IPS-NIHi11 (cell line): ENCODE measurements at regions not wholly inside any gene's neighbourhood (a gene's known extent, or its start where the extent isn't known, plus 50 kb on each side); places are given as distances from the start of the nearest gene placed in this dataset.
A peak's percentile ranks its signal among the peaks of the same experiment; 100 is the strongest.
"Not testable (repeated sequence)": the region's sequence is repeated elsewhere in the genome, so short reads cannot be mapped to it uniquely, and the experiment has no call there.

ENCODE experiments used
- DNase-seq: peaks from one replicate; pipeline ENCODE4 v3.0.0; 2012; ENCODE audit warnings: mixed read lengths, low spot score

DNA sequence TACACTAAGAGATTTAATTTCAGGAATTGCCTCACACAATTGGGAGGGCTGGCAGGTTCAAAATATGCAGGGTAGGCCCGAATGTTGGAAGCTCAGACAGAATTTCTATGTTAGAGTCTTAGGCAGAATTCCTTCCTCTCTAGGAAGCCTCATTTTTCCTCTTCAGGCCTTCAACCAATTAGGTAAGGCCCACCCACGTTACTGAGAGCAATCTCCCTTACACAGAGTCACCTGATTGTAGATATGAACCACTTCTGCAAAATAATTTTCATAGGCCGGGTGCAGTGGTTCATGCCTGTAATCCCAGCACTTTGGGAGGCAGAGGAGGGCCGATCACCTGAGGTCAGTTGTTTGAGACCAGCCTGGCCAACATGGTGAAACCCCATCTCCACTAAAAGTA is 50.2 kb upstream of the HIVEP1 start:
- no peak for DNase-seq

DNA sequence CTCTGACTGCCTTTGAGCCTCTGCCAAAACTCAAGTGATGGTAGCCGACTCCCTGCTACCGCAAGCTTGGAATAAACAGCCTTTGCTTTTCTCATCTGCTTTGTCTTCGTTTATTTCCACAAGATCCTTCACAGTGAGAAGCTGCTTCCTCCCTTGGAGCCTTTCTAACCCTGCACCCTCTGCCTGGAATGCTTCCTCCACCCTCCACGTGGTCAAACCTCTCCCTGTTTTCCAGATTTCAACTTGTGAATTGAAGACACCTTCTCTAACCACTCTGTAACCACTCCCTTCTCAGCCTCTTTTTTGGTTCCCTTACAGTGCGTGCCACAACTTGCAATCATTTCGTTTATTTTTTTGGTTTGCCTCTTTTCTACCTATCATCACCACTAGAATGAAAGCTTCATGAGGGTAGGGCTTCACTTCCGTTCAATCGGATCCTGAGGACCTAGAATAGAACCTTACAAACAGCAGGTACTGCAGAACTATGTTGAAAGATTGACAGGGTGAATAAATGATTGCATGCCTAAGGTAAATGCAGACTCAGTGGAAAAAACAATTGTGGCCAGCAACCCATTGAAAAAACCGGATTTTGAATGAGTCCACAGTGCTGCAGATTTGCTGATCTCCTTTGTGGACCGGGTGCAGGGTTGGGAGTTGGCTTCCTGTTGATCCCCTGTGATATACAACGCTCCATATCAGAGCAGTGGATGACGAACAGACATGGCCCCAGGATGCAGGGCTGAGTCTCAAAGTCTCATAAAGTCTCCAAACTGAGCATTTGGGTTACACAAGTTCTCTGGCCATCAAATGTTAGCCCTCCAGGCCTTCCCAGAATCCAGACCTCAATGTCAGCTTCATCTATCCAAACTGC is 51.0 kb upstream of the HIVEP1 start:
- DNase-seq, result no peak

DNA sequence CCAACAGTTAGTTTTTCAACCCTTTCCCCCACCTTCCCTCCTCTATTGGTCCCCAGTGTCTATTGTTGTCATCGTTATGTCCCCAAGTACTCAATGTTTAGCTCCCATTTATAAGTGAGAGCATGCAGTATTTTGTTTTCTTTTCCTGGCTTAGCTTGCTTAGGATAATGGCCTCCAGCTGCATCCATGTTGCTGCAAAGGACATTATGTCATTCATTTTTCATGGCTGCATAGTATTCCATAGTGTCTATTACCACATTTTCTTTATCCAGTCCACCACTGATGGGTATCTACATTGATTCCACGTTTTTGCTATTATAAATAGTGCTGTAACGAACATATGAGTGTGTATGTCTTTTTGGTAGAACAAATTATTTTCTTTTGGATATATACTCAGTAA is 55.3 kb upstream of the HIVEP1 start:
- DNase-seq, result no peak

DNA sequence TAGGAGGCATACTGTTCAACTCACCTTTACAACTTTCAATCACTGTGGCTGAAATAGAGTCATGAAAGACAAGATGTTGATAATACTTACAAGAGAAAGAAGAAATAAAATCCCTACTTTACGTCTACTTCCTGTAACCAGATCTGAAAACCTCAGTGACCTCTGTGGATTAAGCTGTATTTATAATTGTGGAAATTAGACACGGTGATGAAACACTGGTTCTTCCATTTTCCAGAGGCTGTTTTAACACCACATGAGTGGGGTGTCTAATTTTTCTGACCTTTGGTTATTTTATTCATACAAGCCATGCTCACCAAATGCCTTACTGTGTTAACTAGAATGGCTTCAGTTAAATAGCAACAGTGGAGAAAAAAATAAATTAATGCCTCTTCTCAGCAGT is 58.5 kb upstream of the HIVEP1 start:
- DNase-seq, result no peak

DNA sequence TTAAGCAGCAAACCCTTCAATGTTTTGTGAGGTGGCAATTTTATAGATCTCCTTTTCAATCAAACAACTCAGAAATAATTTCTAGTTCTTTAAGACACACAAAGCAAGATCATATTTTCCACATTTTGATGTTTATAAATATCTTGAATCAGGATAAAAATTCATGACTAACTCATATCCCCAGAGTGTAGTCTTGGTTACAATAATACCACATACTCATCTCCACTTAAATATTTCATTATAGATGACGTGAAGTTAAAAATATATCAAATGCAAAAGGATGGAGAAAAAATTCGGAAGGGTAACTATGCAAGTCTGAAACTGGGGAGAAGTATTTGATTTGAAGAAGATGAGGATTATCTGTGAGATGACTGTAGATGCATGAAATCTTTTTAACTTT is 59.8 kb upstream of the HIVEP1 start:
- no peak for DNase-seq

DNA sequence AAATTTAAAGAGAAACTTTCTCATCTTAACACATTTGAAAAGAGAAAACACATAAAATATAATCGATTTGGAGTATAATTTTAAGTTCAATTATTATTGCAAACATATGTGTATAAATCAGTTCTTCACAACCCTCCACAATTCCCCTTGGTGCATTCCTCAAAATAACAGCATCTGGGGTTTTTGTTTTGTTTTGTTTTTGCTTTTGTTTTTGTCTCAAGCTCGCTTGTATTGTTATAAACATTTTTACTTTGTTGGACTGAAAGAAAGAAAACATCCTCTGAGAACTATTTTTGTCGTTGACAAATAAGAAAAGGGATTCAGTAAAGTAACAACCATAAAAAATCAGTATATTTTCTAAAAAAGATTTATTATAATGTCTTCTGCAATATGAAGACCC is 60.2 kb upstream of the HIVEP1 start:
- DNase-seq, result no peak

DNA sequence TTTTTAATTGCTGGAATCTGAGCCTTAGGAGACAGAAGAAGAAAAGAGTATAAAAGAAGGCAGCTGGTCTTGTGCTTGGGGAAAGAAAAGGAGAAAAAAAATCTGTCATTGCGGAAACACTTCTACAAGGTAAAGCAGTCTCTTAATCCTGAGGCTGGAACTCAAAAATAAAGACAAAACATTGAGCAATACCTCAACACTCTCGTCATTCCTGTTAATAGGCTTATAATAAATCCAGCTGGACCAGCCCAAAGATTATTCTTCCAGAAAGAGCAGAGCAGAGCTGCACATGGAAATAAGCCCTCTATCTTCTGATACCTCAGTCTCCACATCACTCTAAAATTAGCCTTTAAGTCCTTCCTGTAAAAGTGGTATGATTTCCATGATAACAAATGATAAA is 62.0 kb upstream of the HIVEP1 start:
- DNase-seq, result no peak

GRCh38 chr6:11947575-11947974 is 64.5 kb upstream of the HIVEP1 start:
- no peak for DNase-seq

DNA sequence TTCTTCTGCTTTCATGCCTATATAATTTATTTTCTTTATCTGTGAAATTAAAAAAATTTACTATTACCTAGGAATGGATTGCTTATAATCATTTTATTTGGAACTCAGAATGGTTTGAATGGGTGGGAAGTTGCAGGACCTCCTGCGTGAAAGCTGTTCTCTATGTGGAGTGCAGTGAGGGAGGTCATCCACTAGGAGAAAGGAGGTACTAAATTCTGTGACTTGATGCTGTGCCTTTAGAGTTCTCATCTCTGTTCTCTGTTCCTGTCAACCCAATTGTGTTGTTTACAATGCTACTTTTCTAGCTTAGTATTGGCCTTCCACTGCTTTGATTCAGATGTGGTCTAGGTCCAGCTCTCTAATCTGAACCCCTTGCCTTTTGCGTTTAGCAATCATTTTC is 65.0 kb upstream of the HIVEP1 start:
- DNase-seq, result peak; percentile 30

DNA sequence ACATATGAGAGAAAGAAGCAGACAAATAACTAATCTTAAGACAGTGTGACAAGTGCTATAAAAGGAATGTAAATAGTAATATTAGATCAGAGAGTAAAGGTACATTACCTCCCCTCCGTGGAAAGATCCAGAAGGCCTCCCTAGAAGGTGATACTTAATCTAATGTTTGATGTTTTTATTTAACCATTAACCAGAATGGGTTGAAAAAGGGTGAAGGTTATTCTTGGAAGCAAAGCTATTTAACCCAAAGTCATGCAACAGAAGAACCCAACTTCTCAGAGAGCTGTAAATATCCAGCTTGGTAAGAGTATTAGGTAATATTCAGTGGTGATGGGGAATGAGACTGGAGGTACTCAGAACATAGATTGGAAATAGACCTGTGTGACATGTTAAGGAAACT is 68.0 kb upstream of the HIVEP1 start:
- DNase-seq, result no peak

- no peak for DNase-seq
Measured at GRCh38 chr6:11943060-11943459, 69.1 kb upstream of the HIVEP1 start.

GRCh38 chr6:11942185-11942864 is 69.8 kb upstream of the HIVEP1 start:
- no peak for DNase-seq

DNA sequence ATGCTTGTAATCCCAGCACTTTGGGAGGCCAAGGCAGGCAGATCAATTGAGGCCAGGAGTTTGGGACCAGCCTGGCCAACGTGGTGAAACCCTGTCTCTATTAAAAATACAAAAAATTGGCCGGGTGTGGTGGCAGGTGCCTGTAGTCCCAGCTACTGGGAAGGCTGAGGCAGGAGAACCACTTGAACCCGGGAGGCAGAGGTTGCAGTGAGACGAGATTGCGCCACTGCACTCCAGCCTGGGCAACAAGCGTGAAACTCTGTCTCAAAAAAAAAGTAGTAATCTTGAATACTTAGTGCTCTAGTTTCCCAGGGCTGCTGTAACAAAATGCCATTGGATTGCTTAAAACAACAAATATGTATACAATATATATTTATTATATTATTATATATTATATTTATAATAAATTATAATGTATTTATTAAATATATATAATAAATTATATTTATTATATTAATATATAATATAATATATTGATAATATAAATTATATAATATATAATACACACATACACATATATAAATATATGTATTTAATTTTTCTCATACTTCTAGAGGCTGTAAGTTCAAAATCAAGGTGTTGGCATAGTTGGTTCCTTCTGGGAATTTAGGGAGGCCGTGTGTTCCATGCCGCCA is 71.5 kb upstream of the HIVEP1 start:
- DNase-seq, result not testable (repeated sequence)

DNA sequence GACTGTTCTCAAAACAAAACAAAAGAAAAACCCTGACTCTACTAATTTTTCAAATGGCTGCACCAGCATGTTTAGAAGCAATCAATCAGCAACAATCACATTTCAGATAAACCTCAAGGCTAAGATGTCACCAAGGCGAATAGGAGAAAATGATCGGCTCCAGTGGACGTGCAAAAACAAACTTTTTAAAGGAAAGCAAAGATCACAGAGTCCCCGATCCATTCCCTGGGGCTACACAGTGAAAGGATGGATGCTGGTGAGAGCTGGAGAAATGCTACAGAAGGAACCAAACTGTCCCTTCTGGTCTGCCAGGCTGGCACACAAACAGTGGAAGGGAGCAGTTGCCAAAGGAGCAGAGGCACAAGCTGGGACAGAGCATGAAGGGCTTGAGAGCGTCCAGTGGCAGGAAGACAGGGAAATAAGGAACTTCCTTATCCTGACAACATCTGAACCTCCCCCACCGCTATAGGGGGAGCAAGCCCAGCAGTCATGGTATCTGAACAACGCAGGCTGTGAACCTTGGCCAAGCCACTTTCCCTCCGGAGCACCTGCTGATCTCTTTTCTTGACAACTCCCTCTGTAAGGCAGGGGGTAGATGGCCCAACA is 73.7 kb upstream of the HIVEP1 start:
- peak; percentile 48 for DNase-seq

DNA sequence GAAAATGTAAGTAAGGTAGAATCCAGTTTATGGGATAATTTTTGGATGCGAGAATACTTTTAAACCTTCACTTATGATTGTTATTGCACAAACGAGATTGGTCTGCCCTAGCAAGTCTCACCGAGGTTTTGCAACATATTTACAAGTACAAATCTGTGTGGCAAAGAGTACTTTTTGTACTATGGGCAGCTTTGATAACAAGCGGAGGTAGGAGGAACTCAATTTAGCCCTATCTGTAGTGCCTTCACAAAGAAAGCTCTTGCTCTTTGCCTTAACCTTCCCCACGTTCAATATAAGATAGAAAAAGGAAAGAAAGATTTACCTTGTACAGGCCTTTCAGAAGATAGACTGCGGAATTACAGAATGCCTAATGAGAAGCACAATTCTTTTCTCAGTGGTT is 77.5 kb upstream of the HIVEP1 start:
- DNase-seq, result no peak

GRCh38 chr6:11932892-11933291 is 79.2 kb upstream of the HIVEP1 start:
- DNase-seq, result not testable (repeated sequence)

GRCh38 chr6:11931296-11932035 is 80.6 kb upstream of the HIVEP1 start:
- DNase-seq, result no peak

DNA sequence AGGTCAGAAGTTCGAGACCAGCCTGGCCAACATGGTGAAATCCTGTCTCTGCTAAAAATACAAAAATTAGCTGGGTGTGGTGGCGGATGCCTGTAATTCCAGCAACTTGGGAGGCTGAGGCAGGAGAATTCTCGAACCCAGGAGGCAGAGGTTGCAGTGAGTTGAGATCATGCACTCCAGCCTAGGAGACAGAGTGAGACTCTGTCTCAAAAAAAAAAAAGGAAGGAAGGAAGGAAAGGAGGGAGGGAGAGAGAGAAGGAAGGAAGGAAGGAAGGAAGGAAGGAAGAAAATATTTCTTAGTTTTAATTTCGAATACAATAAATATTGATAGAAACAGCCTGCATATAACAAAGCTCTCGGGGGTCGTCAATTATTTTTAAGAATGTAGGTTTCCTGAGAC is 81.3 kb upstream of the HIVEP1 start:
- not testable (repeated sequence) for DNase-seq

DNA sequence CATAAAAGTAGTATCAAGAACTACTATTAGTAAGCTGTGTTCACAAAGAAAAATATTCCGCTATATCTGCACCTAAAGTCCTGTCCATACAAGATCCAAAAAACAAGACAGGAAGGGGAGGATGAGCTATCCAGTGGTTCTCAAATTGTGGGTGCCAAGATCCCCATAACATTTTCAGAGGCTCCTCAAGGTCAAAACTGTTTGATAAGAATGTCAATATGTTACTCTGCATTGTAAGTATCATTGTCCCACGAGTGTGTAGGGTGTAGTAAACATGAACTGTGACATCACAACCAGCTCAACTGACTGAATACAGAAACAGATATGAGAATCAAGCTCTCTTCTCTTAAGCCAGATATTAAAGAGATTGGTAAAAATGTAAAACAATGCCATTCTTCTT is 81.9 kb upstream of the HIVEP1 start:
- DNase-seq, result no peak

DNA sequence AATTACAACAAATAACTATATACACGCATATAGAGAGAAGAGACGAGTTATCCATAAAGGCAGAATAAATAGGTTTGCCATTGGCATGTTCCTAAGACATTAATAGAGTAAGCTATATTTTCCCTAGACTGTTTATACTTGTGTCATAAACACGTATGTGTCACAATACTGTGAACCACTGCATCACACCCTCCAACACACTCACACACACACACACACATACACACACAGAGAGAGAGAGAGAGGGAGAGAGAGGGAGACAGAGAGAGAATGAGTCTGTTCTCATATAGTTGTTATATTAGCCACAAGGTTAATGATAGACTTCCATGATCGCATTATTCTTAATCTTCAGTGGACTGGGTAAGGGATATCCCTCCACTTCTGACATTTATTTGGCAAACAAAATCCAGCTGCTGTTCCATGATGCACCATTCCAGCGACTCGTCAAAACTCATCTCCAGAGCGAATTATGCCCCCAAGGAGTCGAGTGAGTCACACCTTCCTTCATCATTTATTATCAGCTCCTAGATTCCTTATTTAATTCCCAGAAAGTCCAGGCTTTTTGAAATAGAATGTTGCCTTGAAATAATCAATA is 82.8 kb upstream of the HIVEP1 start:
- DNase-seq, result no peak

DNA sequence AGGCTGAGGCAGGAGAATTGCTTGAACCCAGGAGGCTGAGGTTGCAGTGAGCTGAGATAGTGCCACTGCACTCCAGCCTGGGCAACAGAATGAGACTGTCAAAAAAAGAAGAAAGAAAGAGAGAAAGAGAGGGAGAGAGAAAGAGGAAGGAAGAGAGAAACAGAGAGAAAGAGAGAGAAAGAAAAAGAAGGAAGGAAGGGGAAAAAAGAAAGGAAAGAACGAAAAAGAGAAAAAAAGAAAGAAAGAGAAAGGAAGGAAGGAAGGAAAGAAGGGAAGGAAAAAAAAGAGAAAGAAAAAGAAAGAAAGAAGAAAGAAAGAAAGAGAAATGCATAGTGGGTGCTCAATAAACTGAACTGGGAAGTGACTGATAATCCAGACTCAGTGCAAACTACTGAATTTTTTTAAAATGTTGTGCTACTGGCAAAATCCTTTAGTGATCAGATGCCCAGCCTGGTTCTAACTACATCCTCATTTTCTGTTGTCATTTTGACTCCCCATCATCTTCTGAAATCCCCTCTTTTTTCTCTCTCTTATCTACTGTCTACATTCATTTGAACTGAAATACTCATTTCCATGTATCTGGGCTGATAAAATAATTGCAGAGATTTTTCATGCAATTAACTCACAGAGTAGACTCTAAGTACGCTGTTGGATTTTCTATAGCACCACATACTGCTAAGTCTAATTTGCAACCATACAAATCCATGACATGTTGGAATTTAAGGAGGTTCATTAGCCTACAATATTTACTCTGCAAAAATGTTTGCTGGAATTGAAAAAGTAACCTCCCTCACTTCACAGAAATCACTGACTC is 85.3 kb upstream of the HIVEP1 start:
- no peak for DNase-seq
